ENCODE measurements at regions not wholly inside any gene's neighbourhood (a gene's known extent, or its start where the extent isn't known, plus 50 kb on each side); places are given as distances from the start of the nearest gene placed in this dataset.
"Not testable (repeated sequence)": the region's sequence is repeated elsewhere in the genome, so short reads cannot be mapped to it uniquely, and the experiment has no call there.

DNA sequence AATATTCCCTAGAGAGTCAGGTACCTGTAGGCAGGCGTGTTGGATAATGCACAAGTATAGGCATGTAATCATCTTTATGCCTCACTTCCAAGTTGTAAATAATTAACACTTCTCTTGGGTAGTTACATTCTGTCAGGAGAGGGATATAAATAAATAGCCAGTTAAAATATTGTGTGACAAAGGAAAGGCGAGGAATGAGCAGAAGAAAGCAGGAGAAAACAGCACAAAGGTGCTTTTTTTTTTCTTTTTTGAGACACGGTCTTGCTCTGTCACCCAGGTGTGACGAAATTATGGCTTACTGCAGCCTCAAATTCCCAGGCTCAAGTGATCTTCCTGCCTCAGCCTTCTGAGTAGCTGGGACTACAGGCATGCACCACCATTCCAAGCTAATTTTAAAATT lies 99.2 kb upstream of the LYZL2 start:
- no peak for DNase-seq

DNA sequence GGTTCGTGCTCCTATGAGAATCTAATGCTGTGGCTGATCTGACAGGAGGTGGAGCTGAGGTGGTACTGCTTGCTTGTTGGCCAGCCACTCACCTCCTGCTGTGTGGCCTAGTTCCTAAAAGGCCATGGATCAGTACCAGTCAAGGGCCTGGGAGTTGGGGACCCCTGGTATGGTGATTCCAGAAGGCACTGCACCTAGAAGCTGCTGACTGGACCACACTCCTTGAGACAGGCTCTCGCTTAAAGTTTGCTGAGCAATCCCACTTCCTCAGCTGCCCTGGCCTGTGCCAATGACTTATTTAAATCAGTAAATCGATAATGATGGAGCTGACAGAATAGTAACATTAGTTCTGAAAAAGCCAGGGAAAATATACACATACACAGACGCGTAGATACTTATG lies 98.6 kb upstream of the LYZL2 start:
- DNase-seq, result no peak

DNA sequence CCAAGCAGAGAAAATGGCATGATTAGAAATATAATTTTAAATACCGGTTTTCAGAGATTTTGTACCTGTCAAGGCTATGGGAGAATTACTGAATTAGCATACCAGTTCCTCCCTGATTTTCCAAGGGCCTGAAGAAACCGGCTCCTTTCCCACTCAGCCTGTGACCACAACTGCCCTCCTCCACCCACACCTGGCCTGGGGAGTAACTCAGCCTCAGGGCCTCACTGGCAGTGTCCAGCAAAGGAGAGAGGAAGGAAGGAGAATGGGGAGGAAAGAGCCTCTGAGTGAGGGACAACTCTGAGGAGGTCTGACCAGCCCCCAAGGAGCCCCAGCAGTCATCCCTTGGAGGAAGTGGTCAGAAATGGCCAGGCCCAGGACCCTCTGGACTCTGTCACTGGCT lies 98.0 kb upstream of the LYZL2 start:
- DNase-seq, result no peak

- DNase-seq, result peak; percentile 50
Observed at GRCh38 chr10:30726783-30727414, 97.3 kb upstream of the LYZL2 start.

DNA sequence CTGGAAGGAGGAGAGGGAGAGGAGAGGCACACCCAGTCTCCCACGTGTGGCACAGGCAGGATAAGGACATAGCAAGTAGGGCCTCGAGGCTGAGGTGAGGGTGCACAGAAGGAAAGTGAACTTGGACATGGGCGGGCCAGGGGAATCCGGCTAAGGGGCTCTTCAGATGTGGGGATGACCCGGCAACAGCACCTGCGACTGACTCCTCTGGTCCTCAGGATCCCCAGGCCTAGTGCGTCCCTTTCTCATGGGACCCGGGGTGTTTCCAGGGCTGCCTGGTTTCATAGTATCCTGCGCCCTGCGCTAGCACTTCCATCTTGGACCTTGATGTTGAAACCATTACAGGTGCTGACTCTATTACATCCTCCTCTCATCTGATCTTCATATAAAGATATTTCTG lies 96.1 kb upstream of the LYZL2 start:
- DNase-seq, result no peak

DNA sequence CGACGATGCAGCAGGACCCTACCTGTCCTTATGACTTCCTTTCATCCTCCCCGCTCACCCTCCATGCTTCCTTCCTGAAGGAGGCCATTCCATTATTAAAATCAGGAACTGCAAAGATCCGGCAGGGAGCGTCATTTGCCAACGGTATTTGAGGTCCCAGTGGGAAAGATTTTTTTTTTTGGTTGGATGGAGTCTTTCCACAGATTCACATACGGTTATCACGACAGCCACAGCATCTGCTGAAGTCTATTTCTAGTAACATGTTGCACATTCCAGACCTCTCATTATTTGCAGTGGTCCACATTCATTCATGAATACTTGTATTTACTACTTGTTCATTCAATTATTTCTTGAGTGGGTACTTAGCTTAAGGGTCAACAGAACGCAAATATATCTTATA lies 94.7 kb upstream of the LYZL2 start:
- no peak for DNase-seq

- DNase-seq, result no peak
Observed at GRCh38 chr10:30722956-30723620, 93.5 kb upstream of the LYZL2 start.

DNA sequence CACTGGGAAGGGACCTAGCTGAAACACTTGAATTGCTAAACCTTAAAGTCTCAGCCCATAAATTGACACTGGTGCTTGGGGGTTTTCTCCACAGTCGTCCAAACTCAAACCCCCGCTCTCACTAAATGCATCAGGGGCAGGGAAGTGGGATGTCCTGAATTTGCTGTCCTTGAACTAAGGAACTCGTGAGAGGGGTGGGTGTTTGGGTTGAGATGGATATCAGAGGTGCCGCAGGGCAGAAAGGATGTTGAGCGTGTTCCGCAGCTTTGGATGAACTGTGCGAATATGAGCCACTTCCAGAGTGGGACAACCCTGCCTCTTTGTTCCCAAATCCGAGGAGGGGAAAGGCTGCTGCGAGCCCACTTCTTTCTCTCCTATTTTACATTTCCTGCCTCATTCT lies 90.3 kb upstream of the LYZL2 start:
- no peak for DNase-seq

DNA sequence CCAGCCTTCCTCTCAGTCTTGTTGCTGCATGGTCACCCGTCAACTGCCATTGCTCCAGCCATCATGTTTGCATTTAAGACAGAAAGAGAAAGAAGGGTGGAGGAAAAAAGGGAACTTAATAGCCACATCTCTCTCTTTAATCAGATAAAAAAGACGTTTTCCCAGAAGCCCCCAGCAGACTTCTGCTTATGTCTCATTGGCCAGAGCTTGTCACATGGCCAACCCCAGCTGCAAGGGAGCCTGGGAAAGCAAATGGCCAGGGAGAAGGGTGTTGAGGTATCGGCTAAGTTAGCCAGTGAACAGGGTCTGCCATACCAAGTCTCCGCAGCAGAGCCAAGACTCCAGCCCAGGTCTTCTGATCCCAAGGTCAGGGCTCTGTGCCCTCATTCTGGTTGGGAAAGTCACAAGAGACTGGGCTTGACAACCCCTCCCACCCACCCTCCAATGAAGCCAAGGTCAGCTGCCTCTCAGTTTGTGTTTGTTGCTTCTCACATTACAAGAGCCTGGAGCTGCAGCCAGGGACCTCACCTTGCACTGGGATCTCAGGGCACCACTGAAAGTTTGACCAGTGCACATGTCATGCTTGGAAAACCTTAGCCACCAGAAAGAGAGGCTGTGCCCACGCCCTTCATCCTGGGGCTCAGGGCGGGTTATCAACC lies 80.3 kb upstream of the LYZL2 start:
- no peak for DNase-seq

DNA sequence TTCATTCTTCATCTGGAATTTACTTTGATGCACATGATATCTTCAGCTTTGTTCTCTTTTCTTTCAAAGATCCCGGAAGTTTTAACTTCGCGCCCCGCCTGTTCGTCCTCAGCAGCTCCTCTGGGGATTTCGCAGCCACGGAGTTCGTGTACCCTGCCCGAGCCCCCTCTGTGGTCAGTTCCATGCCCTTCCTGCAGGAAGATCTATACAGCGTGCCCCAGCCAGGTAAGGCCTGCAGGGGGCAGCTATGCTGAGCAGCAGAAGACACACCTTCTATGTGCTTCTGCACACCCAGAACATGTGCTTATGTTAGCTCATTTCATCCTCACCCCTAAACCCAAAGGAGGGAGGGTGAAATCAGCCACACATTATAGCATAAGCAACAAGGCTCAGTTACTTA lies 79.7 kb upstream of the LYZL2 start:
- no peak for DNase-seq

DNA sequence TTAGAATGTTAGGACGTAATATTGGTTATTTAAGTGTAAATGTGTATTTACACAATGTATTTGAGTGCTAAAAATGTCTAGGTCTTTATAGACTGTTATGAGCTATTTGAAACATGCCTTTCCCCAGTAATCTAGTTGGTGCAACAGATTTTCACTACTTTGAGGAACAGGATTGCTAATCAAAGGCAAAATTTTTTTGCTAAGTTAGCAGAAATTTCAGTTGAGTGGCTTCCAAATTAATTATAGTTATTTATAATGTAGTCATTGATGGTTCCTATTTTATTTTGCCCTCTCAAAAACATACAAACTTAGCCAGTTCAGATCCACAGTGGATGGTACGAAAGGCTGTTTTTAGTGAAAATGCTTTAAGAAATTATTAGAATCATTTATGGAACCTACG lies 78.7 kb upstream of the LYZL2 start:
- no peak for DNase-seq

GRCh38 chr10:30706189-30706588 lies 76.6 kb upstream of the LYZL2 start:
- not testable (repeated sequence) for DNase-seq

DNA sequence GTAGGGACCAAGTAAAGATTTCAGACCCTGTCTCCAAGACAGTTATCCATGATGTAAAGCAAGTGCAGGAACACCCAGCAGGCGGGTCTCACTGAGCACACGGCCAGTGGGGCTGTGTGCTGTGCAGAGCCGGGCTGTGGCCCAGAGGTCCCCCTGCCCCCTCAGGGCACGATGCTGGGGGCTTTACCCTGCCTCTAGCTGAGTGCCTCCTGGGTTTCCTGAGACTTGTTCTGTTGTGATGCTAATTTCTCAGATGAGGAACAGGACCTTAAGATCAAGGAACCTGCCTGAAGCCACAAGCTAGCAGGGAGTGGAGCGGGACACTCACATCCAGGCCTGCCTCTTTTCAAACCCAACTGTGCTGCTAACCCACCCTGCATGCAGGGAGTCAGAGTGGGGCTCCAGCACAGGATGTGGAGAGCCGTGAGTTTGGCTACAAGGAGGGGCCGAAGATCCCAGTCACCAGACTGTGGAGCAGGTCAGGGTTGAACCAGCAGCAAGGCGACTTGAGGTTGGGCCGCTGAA lies 76.1 kb upstream of the LYZL2 start:
- no peak for DNase-seq

DNA sequence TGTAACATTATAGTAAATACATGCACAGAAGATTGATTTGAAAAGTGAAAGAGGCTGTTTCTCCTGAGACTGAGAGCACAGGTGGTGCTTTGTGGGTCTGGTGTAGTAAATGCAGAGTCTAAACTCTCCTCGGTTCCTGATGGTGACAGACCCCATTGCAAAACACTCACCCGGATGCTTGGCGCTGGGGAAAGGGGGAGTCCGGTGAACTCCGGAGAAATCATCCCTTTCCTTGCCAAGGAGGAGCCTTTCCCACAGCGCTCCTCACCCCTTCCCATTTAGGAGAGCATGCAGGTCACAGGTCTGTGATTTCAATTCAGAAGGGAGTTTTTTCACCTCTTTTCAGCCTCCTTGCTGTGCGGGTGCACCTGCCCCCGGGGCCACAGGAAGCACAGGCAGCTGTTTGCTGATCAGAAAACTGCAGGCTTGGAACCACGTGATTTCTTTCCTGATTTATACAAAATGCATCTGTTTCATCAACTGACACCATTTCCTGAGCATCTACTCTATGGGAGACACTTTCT lies 75.6 kb upstream of the LYZL2 start:
- no peak for DNase-seq

DNA sequence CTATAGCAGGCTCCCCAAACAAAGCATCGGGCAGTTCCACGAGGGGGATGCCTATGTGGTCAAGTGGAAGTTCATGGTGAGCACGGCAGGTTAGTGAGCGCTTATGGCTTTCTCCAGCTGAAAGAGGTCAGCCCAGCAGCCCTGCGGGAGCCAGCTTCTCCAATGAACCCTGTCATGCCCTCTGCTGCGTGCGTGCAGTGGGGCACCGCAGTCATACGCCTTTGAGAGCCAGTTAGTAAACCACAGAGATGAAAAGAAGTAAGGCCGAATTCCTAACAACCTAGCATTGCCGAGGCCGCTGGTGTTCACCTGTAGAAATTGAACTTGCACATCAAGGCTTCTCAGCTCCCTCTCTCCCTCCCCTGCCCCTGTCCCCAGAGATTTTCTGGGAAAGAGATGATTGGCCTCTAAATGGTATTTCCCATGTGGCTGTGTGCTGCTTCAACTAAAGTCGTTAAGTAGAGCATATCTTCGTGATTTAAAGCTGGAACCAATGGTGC lies 75.1 kb upstream of the LYZL2 start:
- DNase-seq, result not testable (repeated sequence)

DNA sequence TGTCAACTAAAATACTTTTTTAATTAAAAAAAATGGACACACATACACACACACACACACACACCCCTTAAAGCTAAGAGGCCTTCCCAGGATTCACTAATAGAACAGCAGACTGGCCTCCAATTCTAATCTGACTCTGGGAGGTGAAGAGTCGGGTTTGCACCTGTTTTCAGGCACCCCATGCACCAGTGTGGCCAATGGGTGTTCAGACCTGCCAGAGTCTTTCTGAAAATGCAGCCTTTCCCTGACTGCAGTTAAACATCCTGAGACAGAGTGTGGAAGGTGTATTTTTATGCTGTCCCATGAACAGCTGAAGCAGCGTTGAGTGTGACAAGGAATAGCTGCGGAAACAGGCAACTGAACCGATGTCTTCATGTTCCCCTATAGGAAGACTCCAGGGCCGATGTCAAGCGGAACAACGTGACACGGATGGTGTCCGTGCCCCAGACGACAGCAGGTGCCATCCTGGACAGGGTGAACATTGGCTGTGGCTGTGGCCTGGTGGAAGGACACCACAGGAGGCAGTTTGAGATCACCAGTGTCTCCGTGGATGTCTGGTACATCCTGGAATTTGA lies 74.6 kb upstream of the LYZL2 start:
- DNase-seq, result no peak

GRCh38 chr10:30703446-30703845 lies 73.9 kb upstream of the LYZL2 start:
- DNase-seq, result not testable (repeated sequence)

- DNase-seq, result no peak
Observed at GRCh38 chr10:30702860-30703259, 73.3 kb upstream of the LYZL2 start.

- no peak for DNase-seq
Observed at GRCh38 chr10:30701451-30702173, 72.1 kb upstream of the LYZL2 start.

- DNase-seq, result no peak
Observed at GRCh38 chr10:30697806-30698205, 68.3 kb upstream of the LYZL2 start.

- DNase-seq, result not testable (repeated sequence)
Observed at GRCh38 chr10:30697221-30697620, 67.7 kb upstream of the LYZL2 start.

- not testable (repeated sequence) for DNase-seq
Observed at GRCh38 chr10:30696416-30697185, 67.0 kb upstream of the LYZL2 start.

Data from T1000 (cell line).